Nephron (organoid): ENCODE measurements at regions not wholly inside any gene's neighbourhood (a gene's known extent, or its start where the extent isn't known, plus 50 kb on each side); places are given as distances from the start of the nearest gene placed in this dataset.
A peak's percentile ranks its signal among the peaks of the same experiment; 100 is the strongest.
"Not testable (repeated sequence)": the region's sequence is repeated elsewhere in the genome, so short reads cannot be mapped to it uniquely, and the experiment has no call there.

Source experiments
- H3K27ac Mint-ChIP-seq, 3 experiments: 2 replicates each; pipeline ENCODE4 v1.8.0; 2020; ENCODE audit warnings: mixed read lengths in 3 of 3, mild to moderate bottlenecking in 2 of 3, moderate library complexity in 1 of 3
- H3K27me3 Mint-ChIP-seq: 2 replicates; pipeline ENCODE4 v1.8.0; 2021; ENCODE audit warnings: low read depth, mild to moderate bottlenecking, moderate library complexity, mixed read lengths
- H3K36me3 Mint-ChIP-seq: 2 replicates; pipeline ENCODE4 v1.8.0; 2020; ENCODE audit warnings: low read depth, mixed read lengths
- H3K4me1 Mint-ChIP-seq: 2 replicates; pipeline ENCODE4 v1.8.0; 2020; ENCODE audit warnings: mixed read lengths
- H3K4me3 Mint-ChIP-seq, 3 experiments: 2 replicates each; pipeline ENCODE4 v1.8.0; 2020; ENCODE audit warnings: mild to moderate bottlenecking in 3 of 3, mixed read lengths in 3 of 3, moderate library complexity in 2 of 3
- H3K9me3 Mint-ChIP-seq: 2 replicates; pipeline ENCODE4 v1.8.0; 2020; ENCODE audit warnings: mixed read lengths
- TF ChIP-seq, protein P1 (sequence below), 3 experiments: fragments of 200-600 bp; sonication (generic); IDR thresholded peaks; one replicate each; pipeline ENCODE4 v1.5.0; 2021; ENCODE audit warnings: antibody characterized with exemption in 3 of 3; ENCODE audit not compliant: unreplicated experiment in 3 of 3

GRCh38 chr3:159045279-159045885, 243.5 kb downstream of the MFSD1 start:
- no peaks in the 10 kb centered on the region for H3K9me3 Mint-ChIP-seq
- H3K27me3 Mint-ChIP-seq = no peaks in the 10 kb centered on the region
- H3K36me3 Mint-ChIP-seq = peaks cover 4% of the 10 kb centered on the region
- peak overlapping the region; percentile 2 to 58 (median 52) for H3K4me3 Mint-ChIP-seq
- H3K27ac Mint-ChIP-seq = peak overlapping the region; percentile 56 to 94 (median 72)
- TF ChIP-seq, protein P1, sequence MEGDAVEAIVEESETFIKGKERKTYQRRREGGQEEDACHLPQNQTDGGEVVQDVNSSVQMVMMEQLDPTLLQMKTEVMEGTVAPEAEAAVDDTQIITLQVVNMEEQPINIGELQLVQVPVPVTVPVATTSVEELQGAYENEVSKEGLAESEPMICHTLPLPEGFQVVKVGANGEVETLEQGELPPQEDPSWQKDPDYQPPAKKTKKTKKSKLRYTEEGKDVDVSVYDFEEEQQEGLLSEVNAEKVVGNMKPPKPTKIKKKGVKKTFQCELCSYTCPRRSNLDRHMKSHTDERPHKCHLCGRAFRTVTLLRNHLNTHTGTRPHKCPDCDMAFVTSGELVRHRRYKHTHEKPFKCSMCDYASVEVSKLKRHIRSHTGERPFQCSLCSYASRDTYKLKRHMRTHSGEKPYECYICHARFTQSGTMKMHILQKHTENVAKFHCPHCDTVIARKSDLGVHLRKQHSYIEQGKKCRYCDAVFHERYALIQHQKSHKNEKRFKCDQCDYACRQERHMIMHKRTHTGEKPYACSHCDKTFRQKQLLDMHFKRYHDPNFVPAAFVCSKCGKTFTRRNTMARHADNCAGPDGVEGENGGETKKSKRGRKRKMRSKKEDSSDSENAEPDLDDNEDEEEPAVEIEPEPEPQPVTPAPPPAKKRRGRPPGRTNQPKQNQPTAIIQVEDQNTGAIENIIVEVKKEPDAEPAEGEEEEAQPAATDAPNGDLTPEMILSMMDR (IDR thresholded peaks at IDR 0.05; ENCODE audit: unreplicated experiment in 3 of 3) = no peak
- H3K4me1 Mint-ChIP-seq = no peaks in the 10 kb centered on the region

GRCh38 chr3:159047361-159047760, 245.5 kb downstream of the MFSD1 start:
- Mint-ChIP-seq H3K36me3 (peaks cover 4% of the 10 kb centered on the region), H3K27ac (peak overlapping the region in 1 of 3 experiments; percentile 94), H3K27me3 (no peaks in the 10 kb centered on the region), H3K9me3 (no peaks in the 10 kb centered on the region), H3K4me3 (no peak overlapping the region), H3K4me1 (no peaks in the 10 kb centered on the region)
- TF ChIP-seq, protein P1 (IDR thresholded peaks at IDR 0.05; ENCODE audit: unreplicated experiment in 3 of 3) = no peak

GRCh38 chr3:159052494-159052893, 250.6 kb downstream of the MFSD1 start:
- H3K9me3 Mint-ChIP-seq, H3K36me3 Mint-ChIP-seq, H3K4me3 Mint-ChIP-seq, H3K27ac Mint-ChIP-seq, H3K27me3 Mint-ChIP-seq, H3K4me1 Mint-ChIP-seq: not testable (repeated sequence)

DNA sequence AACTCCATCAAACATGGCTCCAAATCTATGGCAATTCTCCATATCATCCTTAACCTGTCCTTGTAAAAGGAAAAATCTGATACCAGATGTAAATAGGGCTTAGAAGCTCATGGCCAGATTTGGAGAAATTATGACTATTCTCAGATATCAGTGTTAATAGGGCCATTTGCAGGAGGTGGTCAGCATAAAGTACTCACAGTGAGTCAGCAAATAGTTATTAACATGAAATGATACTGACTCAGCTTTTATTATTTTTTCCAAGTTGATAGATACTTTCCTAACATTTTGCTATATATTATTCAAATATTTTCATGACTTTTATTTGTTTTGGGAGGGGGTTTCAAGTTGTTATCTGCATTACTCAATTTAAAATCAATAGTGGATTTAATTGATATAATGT, 255.8 kb downstream of the MFSD1 start:
- Mint-ChIP-seq H3K27me3 (no peaks in the 10 kb centered on the region), H3K4me1 (no peaks in the 10 kb centered on the region), H3K4me3 (no peak overlapping the region), H3K36me3 (no peaks in the 10 kb centered on the region), H3K27ac (no peak overlapping the region), H3K9me3 (no peaks in the 10 kb centered on the region)
- TF ChIP-seq, protein P1 (IDR thresholded peaks at IDR 0.05; ENCODE audit: unreplicated experiment in 3 of 3) = no peak

DNA sequence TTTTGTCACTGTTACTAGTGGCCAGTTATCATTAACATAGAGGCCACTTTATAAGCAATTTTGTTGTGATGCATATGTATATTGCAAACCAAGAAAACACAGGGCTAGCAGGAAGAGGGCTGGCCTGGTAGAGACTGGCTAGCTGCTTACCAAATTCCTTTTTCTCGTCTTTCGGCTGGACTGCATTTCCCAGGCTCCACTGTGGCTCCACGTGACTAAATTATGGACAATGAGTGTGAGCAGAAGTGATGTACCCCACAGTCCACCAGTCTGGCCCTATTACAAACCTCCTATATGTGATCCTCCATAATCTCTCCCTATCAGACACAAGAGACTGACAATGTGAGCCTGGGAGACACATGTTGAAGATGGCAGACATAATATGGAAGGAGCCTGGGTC, 257.0 kb downstream of the MFSD1 start:
- TF ChIP-seq, protein P1 (IDR thresholded peaks at IDR 0.05; ENCODE audit: unreplicated experiment in 3 of 3) = no peak

GRCh38 chr3:159059395-159059794, 257.5 kb downstream of the MFSD1 start:
- TF ChIP-seq, protein P1 (IDR thresholded peaks at IDR 0.05; ENCODE audit: unreplicated experiment in 3 of 3) = no peak
- Mint-ChIP-seq H3K9me3 (no peaks in the 10 kb centered on the region), H3K27ac (no peak overlapping the region), H3K36me3 (no peaks in the 10 kb centered on the region), H3K27me3 (peaks cover 4% of the 10 kb centered on the region), H3K4me1 (no peaks in the 10 kb centered on the region), H3K4me3 (no peak overlapping the region)

More for the DNA sequence above, 257.0 kb downstream of the MFSD1 start:
- H3K9me3 Mint-ChIP-seq = no peaks in the 10 kb centered on the region
- peaks cover 1% of the 10 kb centered on the region for H3K27me3 Mint-ChIP-seq
- no peak overlapping the region for H3K27ac Mint-ChIP-seq
- H3K4me1 Mint-ChIP-seq = no peaks in the 10 kb centered on the region
- H3K36me3 Mint-ChIP-seq = no peaks in the 10 kb centered on the region
- H3K4me3 Mint-ChIP-seq = no peak overlapping the region
